H1 (cell line): ENCODE measurements at regions not wholly inside any gene's neighbourhood (a gene's known extent, or its start where the extent isn't known, plus 50 kb on each side); places are given as distances from the start of the nearest gene placed in this dataset.

Source experiments
- CTCF ChIA-PET: fragments of 300-600 bp; sonication (Branson Sonifier 250); formaldehyde crosslinking; loops from one replicate; lab custom pipeline; 2021; ENCODE audit not compliant: partially characterized antibody; lab: Charles Lee
- POLR2A ChIA-PET: fragments of 300-600 bp; sonication (Branson Sonifier 250); formaldehyde crosslinking; loops from one replicate; lab custom pipeline; 2021; ENCODE audit warnings: inconsistent platforms; ENCODE audit not compliant: partially characterized antibody; lab: Charles Lee
- DNase-seq, 2 experiments: peaks; one replicate each; pipeline versions ENCODE4 v3.0.0 to v3.0.0-alpha.2; 2010 to 2022; ENCODE audit warnings: low spot score in 2 of 2, low read depth in 1 of 2, mixed read lengths in 1 of 2
- FAIRE-seq: peaks from 2 replicates; lab custom pipeline; 2011; peaks lifted over from hg19 to GRCh38; lab: Jason Lieb, UNC
- H2AFZ ChIP-seq: 2 replicates; pipeline ENCODE4 v1.8.1; 2012; ENCODE audit warnings: low read length, inconsistent platforms
- H2AK5ac ChIP-seq: 2 replicates; pipeline ENCODE4 v1.6.1; 2013; ENCODE audit warnings: low read depth, low read length
- H2BK120ac ChIP-seq: replicated peaks from 2 replicates; pipeline ENCODE3; 2013; ENCODE audit warnings: low read depth, low read length, inconsistent platforms
- H2BK12ac ChIP-seq: 2 replicates; pipeline ENCODE4 v1.6.1; 2013; ENCODE audit warnings: low read depth, low read length
- H2BK15ac ChIP-seq: 2 replicates; pipeline ENCODE4 v1.6.1; 2013; ENCODE audit warnings: low read length
- H2BK20ac ChIP-seq: 2 replicates; pipeline ENCODE4 v1.6.1; 2013; ENCODE audit warnings: low read length
- H2BK5ac ChIP-seq: 2 replicates; pipeline ENCODE4 v1.6.1; 2013; ENCODE audit warnings: low read depth, low read length
- H3K14ac ChIP-seq: 2 replicates; pipeline ENCODE4 v1.6.1; 2013; ENCODE audit warnings: inconsistent platforms; ENCODE audit not compliant: insufficient read length
- H3K18ac ChIP-seq: 2 replicates; pipeline ENCODE4 v1.6.1; 2013; ENCODE audit warnings: low read length; ENCODE audit errors: extremely low read depth
- H3K23ac ChIP-seq: 2 replicates; pipeline ENCODE4 v1.6.1; 2013; ENCODE audit warnings: inconsistent platforms; ENCODE audit not compliant: insufficient read length
- H3K23me2 ChIP-seq: 2 replicates; pipeline ENCODE4 v1.6.1; 2013; ENCODE audit warnings: low read depth, low read length
- H3K27ac ChIP-seq: 2 replicates; pipeline ENCODE4 v1.6.1; 2011; ENCODE audit warnings: low read depth, low read length, inconsistent platforms
- H3K27me3 ChIP-seq, 4 experiments: replicated peaks in 1 of 4; 1 replicate in 1 of 4; 2 replicates in 3 of 4; pipeline versions ENCODE4 v1.6.1 to v1.8.1; 2011 to 2013; ENCODE audit warnings: low read length in 3 of 4, mild to moderate bottlenecking in 3 of 4, inconsistent platforms in 2 of 4, mixed read lengths in 2 of 4, moderate library complexity in 1 of 4; ENCODE audit not compliant: control insufficient read depth in 3 of 4, insufficient read depth in 3 of 4; ENCODE audit errors: extremely low read depth in 1 of 4
- H3K36me3 ChIP-seq, 4 experiments: 2 replicates each; pipeline versions ENCODE4 v1.6.1 to v1.8.1; 2011 to 2013; ENCODE audit warnings: mild to moderate bottlenecking in 4 of 4, low read length in 3 of 4, moderate library complexity in 2 of 4, control low read depth in 1 of 4, inconsistent platforms in 1 of 4; ENCODE audit not compliant: insufficient read depth in 4 of 4, control insufficient read depth in 2 of 4
- H3K4ac ChIP-seq: replicated peaks from 2 replicates; pipeline ENCODE3; 2013; ENCODE audit warnings: low read length, low read depth, mixed read lengths, inconsistent platforms; ENCODE audit not compliant: insufficient read length
- H3K4me1 ChIP-seq, 4 experiments: replicated peaks in 1 of 4; 1 replicate in 1 of 4; 2 replicates in 3 of 4; pipeline versions ENCODE4 v1.6.1 to v1.8.1; 2011 to 2013; ENCODE audit warnings: low read length in 3 of 4, inconsistent platforms in 2 of 4, mixed read lengths in 1 of 4; ENCODE audit not compliant: insufficient read depth in 4 of 4, control insufficient read depth in 3 of 4
- H3K4me2 ChIP-seq, 2 experiments: 2 replicates each; pipeline versions ENCODE4 v1.6.1 to v1.8.1; 2011 to 2013; ENCODE audit warnings: low read depth in 2 of 2, low read length in 2 of 2, control low read depth in 1 of 2, inconsistent platforms in 1 of 2, mild to moderate bottlenecking in 1 of 2; ENCODE audit not compliant: insufficient read depth in 1 of 2
- H3K4me3 ChIP-seq, 4 experiments: fragments of 200-600, 300-600 bp in 1 of 4; sonication (generic), shearing (Covaris generic), sonication (Bioruptor Twin) in 1 of 4; 2 replicates each; pipeline versions ENCODE4 v1.5.1 to v1.8.1; 2011 to 2016; ENCODE audit warnings: low read length in 4 of 4, low read depth in 3 of 4, control low read depth in 2 of 4, inconsistent platforms in 2 of 4, mild to moderate bottlenecking in 2 of 4, mixed read lengths in 1 of 4, moderate library complexity in 1 of 4; ENCODE audit not compliant: insufficient read depth in 2 of 4; ENCODE audit errors: extremely low read depth in 1 of 4
- H3K56ac ChIP-seq: replicated peaks from 2 replicates; pipeline ENCODE3; 2013; ENCODE audit warnings: low read depth, mild to moderate bottlenecking, mixed read lengths, low read length, inconsistent platforms; ENCODE audit not compliant: insufficient read length
- H3K79me1 ChIP-seq: 2 replicates; pipeline ENCODE4 v1.6.1; 2013; ENCODE audit warnings: low read depth, low read length, control low read depth
- H3K79me2 ChIP-seq, 2 experiments: 2 replicates each; pipeline versions ENCODE4 v1.6.1 to v1.8.1; 2012 to 2013; ENCODE audit warnings: low read length in 2 of 2, mild to moderate bottlenecking in 2 of 2, inconsistent platforms in 1 of 2; ENCODE audit not compliant: insufficient read depth in 2 of 2, control insufficient read depth in 1 of 2
- H3K9ac ChIP-seq, 4 experiments: replicated peaks in 1 of 4; 1 replicate in 1 of 4; 2 replicates in 3 of 4; pipeline versions ENCODE4 v1.6.1 to v1.8.1; 2011 to 2013; ENCODE audit warnings: low read depth in 3 of 4, low read length in 3 of 4, control low read depth in 2 of 4, mild to moderate bottlenecking in 2 of 4, moderate library complexity in 2 of 4, inconsistent platforms in 1 of 4; ENCODE audit errors: extremely low read depth in 1 of 4
- H3K9me3 ChIP-seq, 2 experiments: 2 replicates each; pipeline versions ENCODE4 v1.6.1 to v1.8.1; 2012 to 2013; ENCODE audit warnings: mild to moderate bottlenecking in 2 of 2, moderate library complexity in 2 of 2, control low read depth in 1 of 2, inconsistent platforms in 1 of 2, low read depth in 1 of 2, low read length in 1 of 2, mixed read lengths in 1 of 2; ENCODE audit not compliant: insufficient read depth in 2 of 2
- H4K20me1 ChIP-seq, 2 experiments: replicated peaks in 1 of 2; 2 replicates each; pipeline versions ENCODE3 to v1.8.1; 2011 to 2013; ENCODE audit warnings: inconsistent platforms in 2 of 2, low read length in 2 of 2, mild to moderate bottlenecking in 1 of 2; ENCODE audit not compliant: insufficient read depth in 2 of 2, control insufficient read depth in 1 of 2
- H4K5ac ChIP-seq: 2 replicates; pipeline ENCODE4 v1.6.1; 2013; ENCODE audit warnings: low read length, low read depth, mixed read lengths, inconsistent platforms; ENCODE audit not compliant: insufficient read length
- H4K8ac ChIP-seq: 2 replicates; pipeline ENCODE4 v1.8.0; 2013; ENCODE audit warnings: mild to moderate bottlenecking, moderate library complexity, low read length, inconsistent platforms; ENCODE audit not compliant: insufficient read depth; ENCODE audit errors: extremely low read depth
- H4K91ac ChIP-seq: replicated peaks from 2 replicates; pipeline ENCODE3; 2013; ENCODE audit warnings: low read length, mixed read lengths, inconsistent platforms; ENCODE audit not compliant: insufficient read length
- CEBPB ChIP-seq: IDR thresholded peaks from 2 replicates; pipeline ENCODE4 v1.6.1; 2012; ENCODE audit warnings: low read depth, low read length
- CHD2 ChIP-seq: IDR thresholded peaks from 2 replicates; pipeline ENCODE4 v1.6.1; 2012; ENCODE audit warnings: low read length, improper control_type of control experiment
- CREB1 ChIP-seq: IDR thresholded peaks from 2 replicates; pipeline ENCODE4 v1.6.1; 2012; ENCODE audit warnings: inconsistent platforms
- HDAC6 ChIP-seq: IDR thresholded peaks from one replicate; pipeline ENCODE4 v1.7.1; 2012; ENCODE audit warnings: low read depth, mild to moderate bottlenecking, inconsistent platforms, low read length, moderate library complexity
- KDM5A ChIP-seq: fragments of 200-600 bp; IDR thresholded peaks from 2 replicates; pipeline ENCODE4 v1.7.1; 2012; ENCODE audit warnings: mild to moderate bottlenecking, low read length, inconsistent platforms, mixed read lengths
- NRF1 ChIP-seq: IDR thresholded peaks from 2 replicates; pipeline ENCODE4 v1.6.1; 2011; ENCODE audit warnings: mild to moderate bottlenecking, low read depth, low read length, improper control_type of control experiment
- POLR2AphosphoS5 ChIP-seq: IDR thresholded peaks from 2 replicates; pipeline ENCODE4 v1.6.1; 2011; ENCODE audit warnings: low read depth, low read length
- RBBP5 ChIP-seq: IDR thresholded peaks from 2 replicates; pipeline ENCODE4 v1.7.1; 2012; ENCODE audit warnings: low read depth, mild to moderate bottlenecking, inconsistent platforms, low read length, moderate library complexity, borderline replicate concordance
- RNF2 ChIP-seq: fragments of 200-900, 300-1000 bp; sonication (generic); IDR thresholded peaks from 2 replicates; pipeline ENCODE4 v1.7.1; 2016; ENCODE audit warnings: borderline replicate concordance, low read depth, mild to moderate bottlenecking, antibody characterized with exemption, low read length; ENCODE audit not compliant: poor library complexity, severe bottlenecking; ENCODE audit errors: missing control alignments
- SAP30 ChIP-seq: fragments of 300-600 bp; sonication (generic); IDR thresholded peaks from 2 replicates; pipeline ENCODE4 v1.7.1; 2012; ENCODE audit warnings: low read length, moderate library complexity, mild to moderate bottlenecking, inconsistent platforms; ENCODE audit not compliant: insufficient read depth, insufficient replicate concordance
- SUZ12 ChIP-seq: fragments of 200-600 bp; sonication (generic); IDR thresholded peaks from 2 replicates; pipeline ENCODE4 v1.6.1; 2012; ENCODE audit warnings: mild to moderate bottlenecking, inconsistent platforms, low read length, moderate library complexity, mixed read lengths
- TEAD4 ChIP-seq: IDR thresholded peaks from 2 replicates; pipeline ENCODE4 v1.6.1; 2012; ENCODE audit warnings: low read depth, low read length, inconsistent platforms, mixed read lengths
- WGBS, 2 experiments: shearing (Covaris generic) in 1 of 2; methylation state at CpG; one replicate each; pipeline versions ENCODE4 v1.1.6 to v1.1.7; 2013 to 2015; ENCODE audit warnings: low lambda C conversion rate in 2 of 2, mixed read lengths in 2 of 2, inconsistent platforms in 1 of 2, low coverage in 1 of 2, missing lambda C conversion rate in 1 of 2; ENCODE audit not compliant: insufficient replicate concordance in 2 of 2, insufficient coverage in 1 of 2, insufficient read length in 1 of 2; ENCODE audit errors: extremely low coverage in 1 of 2, missing lambda C conversion rate in 1 of 2; 5-methylcytosine and 5-hydroxymethylcytosine counted together
- TF ChIP-seq, protein P1 (sequence below): IDR thresholded peaks from 2 replicates; pipeline ENCODE4 v1.6.1; 2012; ENCODE audit warnings: inconsistent platforms
- TF ChIP-seq, protein P2 (sequence below): IDR thresholded peaks from 2 replicates; pipeline ENCODE4 v1.6.1; 2011; ENCODE audit warnings: low read length, improper control_type of control experiment

DNA sequence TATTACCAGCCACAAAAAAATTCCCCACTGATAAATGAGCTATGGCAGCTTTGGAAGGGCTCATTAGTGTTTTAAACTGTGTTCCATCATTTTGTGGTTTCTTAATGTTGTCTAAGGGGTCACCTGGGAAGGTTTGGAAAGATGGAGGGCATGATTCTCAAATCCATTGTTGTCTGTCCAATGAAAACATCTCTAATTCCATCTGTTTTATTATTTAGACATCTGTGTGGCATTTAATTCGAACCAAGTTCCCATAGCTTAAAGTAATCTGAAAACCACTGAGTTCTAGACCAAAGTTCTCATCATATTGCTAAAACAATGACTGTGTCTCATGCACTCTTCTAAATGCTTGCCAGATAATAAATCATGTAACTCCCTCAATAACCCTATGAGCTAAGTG, 103.8 kb upstream of the PPP3CA start:
- 79% methylated on average over 1 of the region's 1 CpG; no CpG with 5 or more reads in 1 of the 2 experiments for whole genome bisulfite sequencing, 2 experiments
- Histone ChIP-seq H3K79me1 (no peaks in the 10 kb centered on the region), H3K36me3 (no peaks in the 10 kb centered on the region), H3K23me2 (no peaks in the 10 kb centered on the region), H3K79me2 (no peaks in the 10 kb centered on the region), H4K8ac (no peak overlapping the region), H3K18ac (no peak overlapping the region), H2BK12ac (no peak overlapping the region), H3K56ac (no peak overlapping the region), H3K14ac (no peak overlapping the region), H3K27ac (no peak overlapping the region), H2BK15ac (no peak overlapping the region), H2AFZ (no peak overlapping the region), H3K9me3 (no peaks in the 10 kb centered on the region), H2BK20ac (no peak overlapping the region), H3K4me3 (no peak overlapping the region), H3K27me3 (no peaks in the 10 kb centered on the region), H4K20me1 (no peaks in the 10 kb centered on the region), H3K4me2 (no peak overlapping the region), H2AK5ac (no peak overlapping the region), H2BK120ac (no peak overlapping the region), H2BK5ac (no peak overlapping the region), H3K4ac (no peak overlapping the region), H4K91ac (no peak overlapping the region), H3K4me1 (no peaks in the 10 kb centered on the region), H3K9ac (no peak overlapping the region), H4K5ac (no peak overlapping the region), H3K23ac (no peak overlapping the region)
- FAIRE-seq (no peak), DNase-seq (no peak)
- ChIA-PET POLR2A (no interaction called here), CTCF (no interaction called here)
- no peak for TF ChIP-seq RBBP5
- TF ChIP-seq CEBPB: no peak
- TF ChIP-seq TEAD4: no peak
- no peak for TF ChIP-seq NRF1
- TF ChIP-seq SUZ12: no peak
- no peak for TF ChIP-seq KDM5A
- no peak for TF ChIP-seq CREB1
- no peak for TF ChIP-seq CHD2
- TF ChIP-seq, protein P1, sequence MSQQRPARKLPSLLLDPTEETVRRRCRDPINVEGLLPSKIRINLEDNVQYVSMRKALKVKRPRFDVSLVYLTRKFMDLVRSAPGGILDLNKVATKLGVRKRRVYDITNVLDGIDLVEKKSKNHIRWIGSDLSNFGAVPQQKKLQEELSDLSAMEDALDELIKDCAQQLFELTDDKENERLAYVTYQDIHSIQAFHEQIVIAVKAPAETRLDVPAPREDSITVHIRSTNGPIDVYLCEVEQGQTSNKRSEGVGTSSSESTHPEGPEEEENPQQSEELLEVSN: no peak
- no peak for TF ChIP-seq RNF2
- no peak for TF ChIP-seq POLR2AphosphoS5
- TF ChIP-seq SAP30: no peak
- no peak for TF ChIP-seq HDAC6
- TF ChIP-seq, protein P2, sequence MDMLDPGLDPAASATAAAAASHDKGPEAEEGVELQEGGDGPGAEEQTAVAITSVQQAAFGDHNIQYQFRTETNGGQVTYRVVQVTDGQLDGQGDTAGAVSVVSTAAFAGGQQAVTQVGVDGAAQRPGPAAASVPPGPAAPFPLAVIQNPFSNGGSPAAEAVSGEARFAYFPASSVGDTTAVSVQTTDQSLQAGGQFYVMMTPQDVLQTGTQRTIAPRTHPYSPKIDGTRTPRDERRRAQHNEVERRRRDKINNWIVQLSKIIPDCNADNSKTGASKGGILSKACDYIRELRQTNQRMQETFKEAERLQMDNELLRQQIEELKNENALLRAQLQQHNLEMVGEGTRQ: no peak
